ENCODE measurements at regions not wholly inside any gene's neighbourhood (a gene's known extent, or its start where the extent isn't known, plus 50 kb on each side); places are given as distances from the start of the nearest gene placed in this dataset.

- Histone ChIP-seq H3K4me3 (ENCODE audit: low read length) (no peak overlapping the region), H3K4me1 (ENCODE audit: control insufficient read depth, insufficient read depth, low read length) (peaks cover 3% of the 10 kb centered on the region), H3K27ac (ENCODE audit: low read length) (no peak overlapping the region), H3K9me3 (replicated peaks; ENCODE audit: control insufficient read depth, low read depth, low read length) (no peaks in the 10 kb centered on the region), H3K27me3 (ENCODE audit: control insufficient read depth, insufficient read depth, low read length) (peaks cover 6% of the 10 kb centered on the region), H3K36me3 (ENCODE audit: control insufficient read depth, insufficient read depth, low read length) (no peaks in the 10 kb centered on the region)
- 77% methylated on average over 22 of the region's 27 CpGs for WGBS (ENCODE audit: insufficient coverage)
- DNase-seq = no peak
These were observed 124.1 kb upstream of the SPACA7 start for GRCh38 chr13:112251930-112252585.

GRCh38 chr13:112252804-112253590, 123.2 kb upstream of the SPACA7 start:
- Histone ChIP-seq H3K27ac (ENCODE audit: low read length) (no peak overlapping the region), H3K4me3 (ENCODE audit: low read length) (no peak overlapping the region), H3K27me3 (ENCODE audit: control insufficient read depth, insufficient read depth, low read length) (peaks cover 6% of the 10 kb centered on the region), H3K36me3 (ENCODE audit: control insufficient read depth, insufficient read depth, low read length) (no peaks in the 10 kb centered on the region), H3K9me3 (replicated peaks; ENCODE audit: control insufficient read depth, low read depth, low read length) (peaks cover 3% of the 10 kb centered on the region), H3K4me1 (ENCODE audit: control insufficient read depth, insufficient read depth, low read length) (peaks cover 3% of the 10 kb centered on the region)
- DNase-seq = no peak
- WGBS (ENCODE audit: insufficient coverage) = 83% methylated on average over 28 of the region's 29 CpGs

- no peak overlapping the region for H3K4me3 ChIP-seq (ENCODE audit: low read length)
- H3K4me1 ChIP-seq (ENCODE audit: control insufficient read depth, insufficient read depth, low read length) = no peaks in the 10 kb centered on the region
- peaks cover 6% of the 10 kb centered on the region for H3K27me3 ChIP-seq (ENCODE audit: control insufficient read depth, insufficient read depth, low read length)
- DNase-seq = no peak
- H3K27ac ChIP-seq (ENCODE audit: low read length) = no peak overlapping the region
- WGBS (ENCODE audit: insufficient coverage) = 85% methylated on average over 17 of the region's 17 CpGs
- H3K36me3 ChIP-seq (ENCODE audit: control insufficient read depth, insufficient read depth, low read length) = no peaks in the 10 kb centered on the region
- H3K9me3 ChIP-seq (replicated peaks; ENCODE audit: control insufficient read depth, low read depth, low read length) = peaks cover 4% of the 10 kb centered on the region
These were observed 122.5 kb upstream of the SPACA7 start for GRCh38 chr13:112253631-112254030.

GRCh38 chr13:112254061-112254818, 121.9 kb upstream of the SPACA7 start:
- peaks cover 4% of the 10 kb centered on the region for H3K9me3 ChIP-seq (replicated peaks; ENCODE audit: control insufficient read depth, low read depth, low read length)
- no peak overlapping the region for H3K27ac ChIP-seq (ENCODE audit: low read length)
- H3K4me1 ChIP-seq (ENCODE audit: control insufficient read depth, insufficient read depth, low read length) = no peaks in the 10 kb centered on the region
- H3K27me3 ChIP-seq (ENCODE audit: control insufficient read depth, insufficient read depth, low read length) = peaks cover 6% of the 10 kb centered on the region
- WGBS (ENCODE audit: insufficient coverage) = 59% methylated on average over 15 of the region's 25 CpGs
- no peak for DNase-seq
- H3K4me3 ChIP-seq (ENCODE audit: low read length) = no peak overlapping the region
- no peaks in the 10 kb centered on the region for H3K36me3 ChIP-seq (ENCODE audit: control insufficient read depth, insufficient read depth, low read length)

GRCh38 chr13:112254900-112255299, 121.3 kb upstream of the SPACA7 start:
- Histone ChIP-seq H3K27me3 (ENCODE audit: control insufficient read depth, insufficient read depth, low read length) (peaks cover 6% of the 10 kb centered on the region), H3K4me1 (ENCODE audit: control insufficient read depth, insufficient read depth, low read length) (no peaks in the 10 kb centered on the region), H3K36me3 (ENCODE audit: control insufficient read depth, insufficient read depth, low read length) (no peaks in the 10 kb centered on the region), H3K27ac (ENCODE audit: low read length) (no peak overlapping the region), H3K9me3 (replicated peaks; ENCODE audit: control insufficient read depth, low read depth, low read length) (peaks cover 7% of the 10 kb centered on the region), H3K4me3 (ENCODE audit: low read length) (no peak overlapping the region)
- WGBS (ENCODE audit: insufficient coverage) = 95% methylated on average over 8 of the region's 11 CpGs
- no peak for DNase-seq

- Histone ChIP-seq H3K36me3 (ENCODE audit: control insufficient read depth, insufficient read depth, low read length) (no peaks in the 10 kb centered on the region), H3K9me3 (replicated peaks; ENCODE audit: control insufficient read depth, low read depth, low read length) (peaks cover 7% of the 10 kb centered on the region), H3K27ac (ENCODE audit: low read length) (no peak overlapping the region), H3K4me3 (ENCODE audit: low read length) (no peak overlapping the region), H3K4me1 (ENCODE audit: control insufficient read depth, insufficient read depth, low read length) (no peaks in the 10 kb centered on the region), H3K27me3 (ENCODE audit: control insufficient read depth, insufficient read depth, low read length) (peaks cover 6% of the 10 kb centered on the region)
- WGBS (ENCODE audit: insufficient coverage) = 76% methylated on average over 16 of the region's 19 CpGs
- DNase-seq = no peak
These were observed 120.5 kb upstream of the SPACA7 start for GRCh38 chr13:112255550-112256120.

GRCh38 chr13:112256716-112257494, 119.2 kb upstream of the SPACA7 start:
- Histone ChIP-seq H3K36me3 (ENCODE audit: control insufficient read depth, insufficient read depth, low read length) (no peaks in the 10 kb centered on the region), H3K27ac (ENCODE audit: low read length) (no peak overlapping the region), H3K9me3 (replicated peaks; ENCODE audit: control insufficient read depth, low read depth, low read length) (peaks cover 7% of the 10 kb centered on the region), H3K4me3 (ENCODE audit: low read length) (no peak overlapping the region), H3K27me3 (ENCODE audit: control insufficient read depth, insufficient read depth, low read length) (no peaks in the 10 kb centered on the region), H3K4me1 (ENCODE audit: control insufficient read depth, insufficient read depth, low read length) (no peaks in the 10 kb centered on the region)
- 86% methylated on average over 9 of the region's 12 CpGs for WGBS (ENCODE audit: insufficient coverage)
- no peak for DNase-seq

GRCh38 chr13:112259511-112259910, 116.6 kb upstream of the SPACA7 start:
- Histone ChIP-seq H3K36me3 (ENCODE audit: control insufficient read depth, insufficient read depth, low read length) (no peaks in the 10 kb centered on the region), H3K9me3 (replicated peaks; ENCODE audit: control insufficient read depth, low read depth, low read length) (peaks cover 7% of the 10 kb centered on the region), H3K27me3 (ENCODE audit: control insufficient read depth, insufficient read depth, low read length) (peaks cover 2% of the 10 kb centered on the region), H3K4me1 (ENCODE audit: control insufficient read depth, insufficient read depth, low read length) (no peaks in the 10 kb centered on the region), H3K4me3 (ENCODE audit: low read length) (no peak overlapping the region), H3K27ac (ENCODE audit: low read length) (no peak overlapping the region)
- no peak for DNase-seq
- 32% methylated on average over 6 of the region's 8 CpGs for whole genome bisulfite sequencing (ENCODE audit: insufficient coverage)

- H3K9me3 ChIP-seq (replicated peaks; ENCODE audit: control insufficient read depth, low read depth, low read length) = peaks cover 7% of the 10 kb centered on the region
- no peak for DNase-seq
- no peaks in the 10 kb centered on the region for H3K36me3 ChIP-seq (ENCODE audit: control insufficient read depth, insufficient read depth, low read length)
- H3K27me3 ChIP-seq (ENCODE audit: control insufficient read depth, insufficient read depth, low read length) = peaks cover 2% of the 10 kb centered on the region
- 82% methylated on average over 20 of the region's 29 CpGs for WGBS (ENCODE audit: insufficient coverage)
- H3K4me3 ChIP-seq (ENCODE audit: low read length) = no peak overlapping the region
- H3K27ac ChIP-seq (ENCODE audit: low read length) = no peak overlapping the region
- no peaks in the 10 kb centered on the region for H3K4me1 ChIP-seq (ENCODE audit: control insufficient read depth, insufficient read depth, low read length)
These were observed 115.8 kb upstream of the SPACA7 start for GRCh38 chr13:112260108-112261055.
